ENCODE measurements at regions not wholly inside any gene's neighbourhood (a gene's known extent, or its start where the extent isn't known, plus 50 kb on each side); places are given as distances from the start of the nearest gene placed in this dataset.

GRCh38 chr7:55305135-55305534, 60.0 kb upstream of the LANCL2 start:
- no peak for TF ChIP-seq CTCF (IDR thresholded peaks at IDR 0.05)
- WGBS, 2 donors: 93 to 95% methylated on average over 1 of the region's 1 CpG
- H3K4me3 ChIP-seq: no peak overlapping the region
- no peak overlapping the region for H3K27ac ChIP-seq
- no peak for DNase-seq
- intact Hi-C loops (cut with DNase I): loop anchor here in 1 of 10 donors (10.0 kb wide), 1 partner anchor 60 kb away; the partner anchor contains the start of gene LANCL2
- peaks cover 0 to 5% (median 0%) of the 10 kb centered on the region in 7 donors for H3K27me3 ChIP-seq
- no peak for ATAC-seq
- H3K36me3 ChIP-seq: no peaks in the 10 kb centered on the region
- H3K9me3 ChIP-seq: no peaks in the 10 kb centered on the region
- H3K4me1 ChIP-seq: peaks cover 0 to 31% (median 16%) of the 10 kb centered on the region in 9 donors

GRCh38 chr7:55306331-55306730, 58.8 kb upstream of the LANCL2 start:
- Histone ChIP-seq H3K36me3 (no peaks in the 10 kb centered on the region), H3K4me3 (no peak overlapping the region), H3K27ac (no peak overlapping the region), H3K27me3 (peaks cover 0 to 5% (median 0%) of the 10 kb centered on the region in 7 donors), H3K4me1 (peaks cover 0 to 36% (median 16%) of the 10 kb centered on the region in 9 donors), H3K9me3 (no peaks in the 10 kb centered on the region)
- ATAC-seq (peak in 4 of 8 donors; percentile 40 to 69 (median 59)), DNase-seq (no peak)
- TF ChIP-seq CTCF (IDR thresholded peaks at IDR 0.05): no peak
- intact Hi-C loops (cut with DNase I): loop anchor here in 1 of 10 donors (10.0 kb wide), 1 partner anchor 58 kb away; the partner anchor contains the start of gene LANCL2
- 36 to 48% methylated on average over 3 of the region's 3 CpGs for WGBS, 2 donors

DNA sequence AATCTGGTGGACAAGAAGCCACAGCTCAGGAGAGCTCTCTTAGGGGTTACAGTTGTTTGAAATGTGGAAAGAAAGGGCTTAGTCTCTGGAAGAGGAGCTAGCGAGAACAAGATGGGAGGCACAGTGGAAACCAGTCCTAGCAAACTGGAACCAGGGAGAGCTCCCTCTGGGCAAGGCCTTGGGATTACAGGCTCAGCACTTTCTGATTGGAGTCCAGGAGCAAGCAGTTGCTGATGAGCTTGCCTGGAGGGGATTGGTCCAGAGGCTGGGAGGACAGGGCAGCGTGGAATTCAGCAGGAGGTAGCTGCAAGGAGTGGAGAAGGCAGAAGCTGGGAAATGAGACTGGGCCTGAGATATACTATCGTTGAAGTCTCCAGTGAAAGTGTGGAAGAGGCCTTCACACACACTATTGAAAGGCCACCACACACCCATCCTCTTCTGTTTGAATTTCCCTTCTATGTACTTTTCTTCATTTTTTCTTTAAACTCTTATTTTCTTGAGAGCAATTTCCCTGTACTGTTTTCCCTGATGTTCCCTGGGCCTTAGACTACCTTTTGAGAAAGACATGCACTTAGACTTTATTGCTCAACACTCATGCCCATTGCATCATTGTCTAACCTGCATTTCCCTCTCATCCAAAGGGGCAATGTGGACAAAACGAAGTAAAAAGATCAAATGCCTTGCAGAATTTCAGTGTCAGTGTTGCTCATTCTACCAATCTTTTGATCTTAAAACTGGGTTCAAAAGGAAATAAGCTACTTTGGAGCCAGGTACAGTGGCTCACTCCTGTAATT, 57.8 kb upstream of the LANCL2 start:
- peak in 2 of 8 donors; percentile 43 to 55 for ATAC-seq
- H3K4me3 ChIP-seq: no peak overlapping the region
- H3K27me3 ChIP-seq: peaks cover 0 to 5% (median 0%) of the 10 kb centered on the region in 7 donors
- DNase-seq: no peak
- H3K4me1 ChIP-seq: peaks cover 0 to 36% (median 16%) of the 10 kb centered on the region in 9 donors
- no peaks in the 10 kb centered on the region for H3K9me3 ChIP-seq
- no peaks in the 10 kb centered on the region for H3K36me3 ChIP-seq
- no peak for TF ChIP-seq CTCF (IDR thresholded peaks at IDR 0.05)
- intact Hi-C loops (cut with DNase I): loop anchor here in 1 of 10 donors (10.0 kb wide), 1 partner anchor 57 kb away; the partner anchor contains the start of gene LANCL2
- 75 to 88% methylated on average over 4 of the region's 4 CpGs for WGBS, 2 donors
- H3K27ac ChIP-seq: peak overlapping the region in 1 of 10 donors; percentile 74

- intact Hi-C loops (cut with DNase I): loop anchor here in 1 of 10 donors (10.0 kb wide), 1 partner anchor 56 kb away; the partner anchor contains the start of gene LANCL2
- ATAC-seq: peak; percentile 59 to 89 (median 74)
- WGBS, 2 donors: 21 to 36% methylated on average over 3 of the region's 3 CpGs
- Histone ChIP-seq H3K9me3 (no peaks in the 10 kb centered on the region), H3K27ac (peak overlapping the region in 6 of 10 donors; percentile 19 to 74 (median 35)), H3K4me1 (peaks cover 0 to 36% (median 16%) of the 10 kb centered on the region in 9 donors), H3K4me3 (no peak overlapping the region), H3K36me3 (no peaks in the 10 kb centered on the region), H3K27me3 (no peaks in the 10 kb centered on the region)
- peak in 1 of 2 donors; percentile 20 for DNase-seq
- TF ChIP-seq CTCF (IDR thresholded peaks at IDR 0.05): no peak
Measured at GRCh38 chr7:55308186-55308929, 56.8 kb upstream of the LANCL2 start.

Measured in heart right ventricle (tissue), 16 donors.